Activated naive CD8-positive, alpha-beta T cell treated with anti-CD3 and anti-CD28 coated beads for 36 hours (primary cell): ENCODE measurements at regions not wholly inside any gene's neighbourhood (a gene's known extent, or its start where the extent isn't known, plus 50 kb on each side); places are given as distances from the start of the nearest gene placed in this dataset.

ENCODE experiments used
- DNase-seq: peaks from one replicate; pipeline ENCODE4 v3.0.0; 2021
- H3K27ac Mint-ChIP-seq: one replicate; pipeline ENCODE4 v1.8.0; 2022; ENCODE audit warnings: mild to moderate bottlenecking, moderate library complexity, mixed read lengths
- H3K27me3 Mint-ChIP-seq: one replicate; pipeline ENCODE4 v1.8.0; 2022; ENCODE audit warnings: mild to moderate bottlenecking, mixed read lengths
- H3K36me3 Mint-ChIP-seq: one replicate; pipeline ENCODE4 v1.8.0; 2021; ENCODE audit warnings: mild to moderate bottlenecking, mixed read lengths
- H3K4me1 Mint-ChIP-seq: one replicate; pipeline ENCODE4 v1.8.0; 2021; ENCODE audit warnings: mixed read lengths
- H3K4me3 Mint-ChIP-seq: one replicate; pipeline ENCODE4 v1.8.0; 2022; ENCODE audit warnings: mild to moderate bottlenecking, moderate library complexity, mixed read lengths
- H3K9me3 Mint-ChIP-seq: one replicate; pipeline ENCODE4 v1.8.0; 2022; ENCODE audit warnings: mixed read lengths

GRCh38 chr16:63302811-63303210 is 1266.6 kb upstream of the CDH8 start:
- DNase-seq, result no peak
- H3K27me3 Mint-ChIP-seq, result no peaks in the 10 kb centered on the region
- no peaks in the 10 kb centered on the region for H3K4me1 Mint-ChIP-seq
- no peak overlapping the region for H3K4me3 Mint-ChIP-seq
- H3K27ac Mint-ChIP-seq, result no peak overlapping the region
- peaks cover 15% of the 10 kb centered on the region for H3K9me3 Mint-ChIP-seq
- no peaks in the 10 kb centered on the region for H3K36me3 Mint-ChIP-seq

- Mint-ChIP-seq H3K27me3 (no peaks in the 10 kb centered on the region), H3K4me1 (no peaks in the 10 kb centered on the region), H3K36me3 (no peaks in the 10 kb centered on the region), H3K9me3 (peaks cover 15% of the 10 kb centered on the region), H3K4me3 (no peak overlapping the region), H3K27ac (no peak overlapping the region)
- DNase-seq, result no peak
Measured at GRCh38 chr16:63301349-63301748, 1265.1 kb upstream of the CDH8 start.

GRCh38 chr16:63298993-63299392 is 1262.8 kb upstream of the CDH8 start:
- Mint-ChIP-seq H3K4me1 (no peaks in the 10 kb centered on the region), H3K36me3 (no peaks in the 10 kb centered on the region), H3K9me3 (peaks cover 10% of the 10 kb centered on the region), H3K27me3 (no peaks in the 10 kb centered on the region), H3K27ac (no peak overlapping the region), H3K4me3 (no peak overlapping the region)
- no peak for DNase-seq

GRCh38 chr16:63292036-63292435 is 1255.8 kb upstream of the CDH8 start:
- H3K4me3 Mint-ChIP-seq, result no peak overlapping the region
- no peak for DNase-seq
- H3K36me3 Mint-ChIP-seq, result no peaks in the 10 kb centered on the region
- H3K4me1 Mint-ChIP-seq, result no peaks in the 10 kb centered on the region
- H3K27me3 Mint-ChIP-seq, result no peaks in the 10 kb centered on the region
- no peak overlapping the region for H3K27ac Mint-ChIP-seq
- H3K9me3 Mint-ChIP-seq, result peaks cover 6% of the 10 kb centered on the region

- no peak for DNase-seq
- H3K27ac Mint-ChIP-seq, result no peak overlapping the region
- no peak overlapping the region for H3K4me3 Mint-ChIP-seq
- H3K27me3 Mint-ChIP-seq, result no peaks in the 10 kb centered on the region
- H3K4me1 Mint-ChIP-seq, result no peaks in the 10 kb centered on the region
- H3K36me3 Mint-ChIP-seq, result no peaks in the 10 kb centered on the region
- H3K9me3 Mint-ChIP-seq, result peaks cover 6% of the 10 kb centered on the region
Measured at GRCh38 chr16:63289834-63290460, 1253.7 kb upstream of the CDH8 start.

GRCh38 chr16:63287401-63287800 is 1251.2 kb upstream of the CDH8 start:
- Mint-ChIP-seq H3K4me1 (no peaks in the 10 kb centered on the region), H3K36me3 (no peaks in the 10 kb centered on the region), H3K27ac (no peak overlapping the region), H3K27me3 (no peaks in the 10 kb centered on the region), H3K4me3 (no peak overlapping the region), H3K9me3 (peaks cover 6% of the 10 kb centered on the region)
- DNase-seq, result no peak

- Mint-ChIP-seq H3K4me3 (no peak overlapping the region), H3K36me3 (no peaks in the 10 kb centered on the region), H3K27me3 (no peaks in the 10 kb centered on the region), H3K4me1 (no peaks in the 10 kb centered on the region), H3K9me3 (peaks cover 4% of the 10 kb centered on the region), H3K27ac (no peak overlapping the region)
- DNase-seq, result no peak
Measured at GRCh38 chr16:63283721-63284120, 1247.5 kb upstream of the CDH8 start.

- DNase-seq, result no peak
- Mint-ChIP-seq H3K4me3 (no peak overlapping the region), H3K36me3 (no peaks in the 10 kb centered on the region), H3K27me3 (no peaks in the 10 kb centered on the region), H3K4me1 (no peaks in the 10 kb centered on the region), H3K27ac (no peak overlapping the region), H3K9me3 (peaks cover 10% of the 10 kb centered on the region)
Measured at GRCh38 chr16:63244631-63245030, 1208.4 kb upstream of the CDH8 start.

GRCh38 chr16:63241497-63242028 is 1205.3 kb upstream of the CDH8 start:
- no peak overlapping the region for H3K27ac Mint-ChIP-seq
- no peak for DNase-seq
- peaks cover 6% of the 10 kb centered on the region for H3K9me3 Mint-ChIP-seq
- H3K4me1 Mint-ChIP-seq, result no peaks in the 10 kb centered on the region
- H3K36me3 Mint-ChIP-seq, result no peaks in the 10 kb centered on the region
- no peaks in the 10 kb centered on the region for H3K27me3 Mint-ChIP-seq
- no peak overlapping the region for H3K4me3 Mint-ChIP-seq

GRCh38 chr16:63239065-63239570 is 1202.9 kb upstream of the CDH8 start:
- H3K27ac Mint-ChIP-seq, result no peak overlapping the region
- DNase-seq, result no peak
- H3K4me3 Mint-ChIP-seq, result no peak overlapping the region
- H3K27me3 Mint-ChIP-seq, result no peaks in the 10 kb centered on the region
- no peaks in the 10 kb centered on the region for H3K4me1 Mint-ChIP-seq
- H3K9me3 Mint-ChIP-seq, result peaks cover 12% of the 10 kb centered on the region
- H3K36me3 Mint-ChIP-seq, result no peaks in the 10 kb centered on the region

- peaks cover 28% of the 10 kb centered on the region for H3K9me3 Mint-ChIP-seq
- no peaks in the 10 kb centered on the region for H3K36me3 Mint-ChIP-seq
- DNase-seq, result no peak
- no peaks in the 10 kb centered on the region for H3K4me1 Mint-ChIP-seq
- H3K27me3 Mint-ChIP-seq, result no peaks in the 10 kb centered on the region
- H3K4me3 Mint-ChIP-seq, result no peak overlapping the region
- no peak overlapping the region for H3K27ac Mint-ChIP-seq
Measured at GRCh38 chr16:63230421-63231040, 1194.3 kb upstream of the CDH8 start.

GRCh38 chr16:63228259-63228658 is 1192.0 kb upstream of the CDH8 start:
- no peaks in the 10 kb centered on the region for H3K36me3 Mint-ChIP-seq

GRCh38 chr16:63223851-63224250 is 1187.6 kb upstream of the CDH8 start:
- H3K9me3 Mint-ChIP-seq, result peaks cover 16% of the 10 kb centered on the region
- no peak overlapping the region for H3K4me3 Mint-ChIP-seq
- no peak for DNase-seq
- no peaks in the 10 kb centered on the region for H3K36me3 Mint-ChIP-seq
- H3K27ac Mint-ChIP-seq, result no peak overlapping the region
- no peaks in the 10 kb centered on the region for H3K4me1 Mint-ChIP-seq
- no peaks in the 10 kb centered on the region for H3K27me3 Mint-ChIP-seq

More at GRCh38 chr16:63228259-63228658, 1192.0 kb upstream of the CDH8 start:
- DNase-seq, result no peak
- Mint-ChIP-seq H3K4me3 (no peak overlapping the region), H3K4me1 (no peaks in the 10 kb centered on the region), H3K27ac (no peak overlapping the region), H3K27me3 (no peaks in the 10 kb centered on the region), H3K9me3 (peaks cover 23% of the 10 kb centered on the region)

- Mint-ChIP-seq H3K9me3 (peaks cover 7% of the 10 kb centered on the region), H3K36me3 (no peaks in the 10 kb centered on the region), H3K27ac (no peak overlapping the region), H3K27me3 (no peaks in the 10 kb centered on the region), H3K4me1 (no peaks in the 10 kb centered on the region), H3K4me3 (no peak overlapping the region)
- DNase-seq, result no peak
Measured at GRCh38 chr16:63216696-63217423, 1180.6 kb upstream of the CDH8 start.

- Mint-ChIP-seq H3K4me3 (no peak overlapping the region), H3K27me3 (no peaks in the 10 kb centered on the region), H3K36me3 (no peaks in the 10 kb centered on the region), H3K4me1 (no peaks in the 10 kb centered on the region), H3K27ac (no peak overlapping the region), H3K9me3 (peaks cover 11% of the 10 kb centered on the region)
- DNase-seq, result no peak
Measured at GRCh38 chr16:63201851-63202250, 1165.6 kb upstream of the CDH8 start.
